ENCODE measurements at regions not wholly inside any gene's neighbourhood (a gene's known extent, or its start where the extent isn't known, plus 50 kb on each side); places are given as distances from the start of the nearest gene placed in this dataset.

DNA sequence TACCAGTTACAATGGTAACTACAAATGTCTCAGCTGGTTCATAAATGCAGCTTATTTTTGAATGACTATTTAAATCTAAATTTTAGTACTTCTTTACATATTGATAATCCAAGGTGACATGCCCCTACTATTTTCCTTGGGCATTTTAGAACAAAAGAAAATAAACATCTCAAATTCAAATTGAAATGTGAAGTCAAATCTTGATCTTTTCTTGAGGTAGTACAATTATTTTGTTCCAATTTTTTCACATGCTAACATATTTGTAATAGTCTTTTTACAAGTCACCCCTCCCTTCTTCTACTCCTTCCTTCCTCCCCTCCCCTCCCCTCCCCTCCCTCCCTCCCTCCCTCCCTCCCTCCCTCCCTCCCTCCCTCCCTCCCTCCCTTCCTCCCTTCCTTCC is 370.1 kb upstream of the MMS22L start:
- Histone ChIP-seq H3K4me1 (ENCODE audit: control insufficient read depth, insufficient read depth, low read length) (no peaks in the 10 kb centered on the region), H3K4me3 (ENCODE audit: low read length) (no peak overlapping the region), H3K27ac (ENCODE audit: low read depth, low read length) (no peak overlapping the region), H3K27me3 (ENCODE audit: control insufficient read depth, insufficient read depth, low read length, poor library complexity, severe bottlenecking) (peaks cover 5% of the 10 kb centered on the region), H3K9me3 (ENCODE audit: control insufficient read depth, low read length) (no peaks in the 10 kb centered on the region), H3K9ac (ENCODE audit: extremely low read depth, low read length, poor library complexity, severe bottlenecking) (no peak overlapping the region), H3K36me3 (ENCODE audit: control insufficient read depth, insufficient read depth, low read length) (no peaks in the 10 kb centered on the region)
- Mint-ChIP-seq H3K4me3 (no peak overlapping the region), H3K4me1 (no peaks in the 10 kb centered on the region), H3K27me3 (ENCODE audit: insufficient read depth) (peaks cover 3% of the 10 kb centered on the region), H3K27ac (no peak overlapping the region), H3K9me3 (no peaks in the 10 kb centered on the region), H3K36me3 (ENCODE audit: low read depth) (no peaks in the 10 kb centered on the region)
- TF ChIP-seq, protein P1, sequence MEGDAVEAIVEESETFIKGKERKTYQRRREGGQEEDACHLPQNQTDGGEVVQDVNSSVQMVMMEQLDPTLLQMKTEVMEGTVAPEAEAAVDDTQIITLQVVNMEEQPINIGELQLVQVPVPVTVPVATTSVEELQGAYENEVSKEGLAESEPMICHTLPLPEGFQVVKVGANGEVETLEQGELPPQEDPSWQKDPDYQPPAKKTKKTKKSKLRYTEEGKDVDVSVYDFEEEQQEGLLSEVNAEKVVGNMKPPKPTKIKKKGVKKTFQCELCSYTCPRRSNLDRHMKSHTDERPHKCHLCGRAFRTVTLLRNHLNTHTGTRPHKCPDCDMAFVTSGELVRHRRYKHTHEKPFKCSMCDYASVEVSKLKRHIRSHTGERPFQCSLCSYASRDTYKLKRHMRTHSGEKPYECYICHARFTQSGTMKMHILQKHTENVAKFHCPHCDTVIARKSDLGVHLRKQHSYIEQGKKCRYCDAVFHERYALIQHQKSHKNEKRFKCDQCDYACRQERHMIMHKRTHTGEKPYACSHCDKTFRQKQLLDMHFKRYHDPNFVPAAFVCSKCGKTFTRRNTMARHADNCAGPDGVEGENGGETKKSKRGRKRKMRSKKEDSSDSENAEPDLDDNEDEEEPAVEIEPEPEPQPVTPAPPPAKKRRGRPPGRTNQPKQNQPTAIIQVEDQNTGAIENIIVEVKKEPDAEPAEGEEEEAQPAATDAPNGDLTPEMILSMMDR (conservative IDR thresholded peaks at IDR 0.05), result no peak
- DNase-seq, result no peak

DNA sequence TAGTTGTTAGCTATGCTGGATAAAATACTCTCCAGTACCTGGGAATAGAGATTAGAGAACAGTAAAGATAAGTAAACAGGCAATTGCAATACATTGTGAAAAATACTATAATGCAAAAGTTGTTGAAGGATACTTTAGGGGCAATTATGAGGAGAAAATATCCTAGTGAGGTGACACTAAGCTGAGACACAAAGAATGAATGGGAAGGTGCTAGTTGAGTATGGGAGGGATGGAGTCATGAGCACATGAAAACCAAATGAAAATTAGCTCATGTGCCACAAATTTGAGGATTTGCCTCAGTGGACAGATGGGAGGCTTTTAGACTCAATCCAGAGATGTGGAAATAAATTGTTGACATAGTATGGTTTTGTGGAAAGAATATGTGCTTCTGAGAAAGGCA is 370.5 kb upstream of the MMS22L start:
- Histone ChIP-seq H3K27me3 (ENCODE audit: control insufficient read depth, insufficient read depth, low read length, poor library complexity, severe bottlenecking) (peaks cover under 1% of the 10 kb centered on the region), H3K36me3 (ENCODE audit: control insufficient read depth, insufficient read depth, low read length) (no peaks in the 10 kb centered on the region), H3K9ac (ENCODE audit: extremely low read depth, low read length, poor library complexity, severe bottlenecking) (no peak overlapping the region), H3K27ac (ENCODE audit: low read depth, low read length) (no peak overlapping the region), H3K4me1 (ENCODE audit: control insufficient read depth, insufficient read depth, low read length) (no peaks in the 10 kb centered on the region), H3K9me3 (ENCODE audit: control insufficient read depth, low read length) (no peaks in the 10 kb centered on the region), H3K4me3 (ENCODE audit: low read length) (no peak overlapping the region)
- TF ChIP-seq, protein P1 (conservative IDR thresholded peaks at IDR 0.05), result no peak
- Mint-ChIP-seq H3K4me1 (no peaks in the 10 kb centered on the region), H3K9me3 (no peaks in the 10 kb centered on the region), H3K27me3 (ENCODE audit: insufficient read depth) (no peaks in the 10 kb centered on the region), H3K36me3 (ENCODE audit: low read depth) (no peaks in the 10 kb centered on the region), H3K4me3 (no peak overlapping the region), H3K27ac (no peak overlapping the region)
- no peak for DNase-seq

DNA sequence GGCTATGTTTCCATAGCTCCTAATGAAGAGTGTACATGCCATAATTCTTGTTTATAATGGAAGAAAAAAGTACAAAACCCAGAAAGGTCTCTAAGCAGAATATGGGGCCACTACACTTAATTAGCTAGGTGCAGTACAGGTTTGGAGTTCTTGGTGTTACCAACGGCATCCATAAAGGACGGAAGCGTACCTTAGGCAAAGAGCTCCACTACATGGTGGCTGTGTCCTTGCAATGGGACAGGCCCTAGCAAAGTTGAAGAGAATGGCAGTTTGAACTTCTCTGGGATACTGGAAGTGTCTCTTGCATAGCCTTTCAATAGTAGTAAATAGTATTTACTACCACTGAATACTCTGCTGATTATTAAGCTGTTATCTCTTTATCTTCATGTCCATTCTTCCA is 371.7 kb upstream of the MMS22L start:
- no peaks in the 10 kb centered on the region for H3K9me3 Mint-ChIP-seq
- Histone ChIP-seq H3K27me3 (ENCODE audit: control insufficient read depth, insufficient read depth, low read length, poor library complexity, severe bottlenecking) (no peaks in the 10 kb centered on the region), H3K36me3 (ENCODE audit: control insufficient read depth, insufficient read depth, low read length) (no peaks in the 10 kb centered on the region), H3K9me3 (ENCODE audit: control insufficient read depth, low read length) (no peaks in the 10 kb centered on the region), H3K9ac (ENCODE audit: extremely low read depth, low read length, poor library complexity, severe bottlenecking) (no peak overlapping the region), H3K4me3 (ENCODE audit: low read length) (no peak overlapping the region), H3K4me1 (ENCODE audit: control insufficient read depth, insufficient read depth, low read length) (no peaks in the 10 kb centered on the region), H3K27ac (ENCODE audit: low read depth, low read length) (no peak overlapping the region)
- no peaks in the 10 kb centered on the region for H3K36me3 Mint-ChIP-seq (ENCODE audit: low read depth)
- no peak overlapping the region for H3K27ac Mint-ChIP-seq
- TF ChIP-seq, protein P1 (conservative IDR thresholded peaks at IDR 0.05), result peak; percentile 32
- H3K4me1 Mint-ChIP-seq, result no peaks in the 10 kb centered on the region
- H3K4me3 Mint-ChIP-seq, result no peak overlapping the region
- no peaks in the 10 kb centered on the region for H3K27me3 Mint-ChIP-seq (ENCODE audit: insufficient read depth)
- 94 to 100% methylated on average over 1 to 3 of the region's 3 CpGs for WGBS, 2 experiments (ENCODE audit: insufficient coverage in 1 of 2, insufficient read length in 1 of 2)
- peak; percentile 43 for DNase-seq
